HG02798 (cell line): ENCODE measurements at regions not wholly inside any gene's neighbourhood (a gene's known extent, or its start where the extent isn't known, plus 50 kb on each side); places are given as distances from the start of the nearest gene placed in this dataset.

Experiments used
- ATAC-seq: cut with Tn5 transposase; IDR thresholded peaks from one replicate; pipeline ENCODE4 v1.9.1; 2021; ENCODE audit warnings: mild to moderate bottlenecking; ENCODE audit not compliant: unreplicated experiment, poor library complexity

DNA sequence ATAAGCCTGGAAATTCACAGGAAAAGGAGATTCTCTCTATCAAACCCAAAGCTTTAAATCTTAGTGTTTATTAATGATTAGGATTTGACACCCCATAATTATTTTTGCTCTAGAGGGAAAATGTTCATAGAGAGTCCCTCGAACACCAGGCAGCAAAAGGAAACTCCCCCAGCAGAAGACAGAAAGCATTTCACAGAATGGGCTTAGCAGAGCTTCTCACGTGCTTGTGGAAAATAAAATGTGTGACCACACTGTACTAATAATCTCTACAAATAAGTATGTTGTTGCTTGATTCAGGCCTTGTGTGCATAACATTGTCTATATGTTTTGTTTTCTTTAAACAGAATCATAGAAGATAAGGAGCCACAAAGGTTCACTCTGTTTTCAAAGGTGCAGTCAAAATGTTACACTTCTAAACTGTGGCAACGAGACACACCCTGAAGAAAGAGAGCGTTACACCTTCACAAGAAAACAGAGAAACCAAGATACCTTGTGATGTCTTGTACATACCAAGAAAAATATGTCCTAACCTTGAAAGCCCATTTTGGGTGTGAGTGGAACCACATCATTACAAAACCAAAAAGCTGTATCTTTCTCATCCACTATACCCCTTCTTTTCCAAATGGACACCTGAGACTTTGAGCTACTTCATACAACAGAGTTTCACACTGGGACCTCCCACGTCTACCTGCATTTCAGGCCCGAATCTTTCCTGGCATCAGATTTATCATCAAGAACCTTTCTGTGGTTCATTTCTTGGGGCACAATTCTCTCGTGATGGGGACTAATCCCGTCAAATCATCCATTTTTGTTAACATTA, 282.5 kb downstream of the ETS1 start:
- ATAC-seq: no peak

DNA sequence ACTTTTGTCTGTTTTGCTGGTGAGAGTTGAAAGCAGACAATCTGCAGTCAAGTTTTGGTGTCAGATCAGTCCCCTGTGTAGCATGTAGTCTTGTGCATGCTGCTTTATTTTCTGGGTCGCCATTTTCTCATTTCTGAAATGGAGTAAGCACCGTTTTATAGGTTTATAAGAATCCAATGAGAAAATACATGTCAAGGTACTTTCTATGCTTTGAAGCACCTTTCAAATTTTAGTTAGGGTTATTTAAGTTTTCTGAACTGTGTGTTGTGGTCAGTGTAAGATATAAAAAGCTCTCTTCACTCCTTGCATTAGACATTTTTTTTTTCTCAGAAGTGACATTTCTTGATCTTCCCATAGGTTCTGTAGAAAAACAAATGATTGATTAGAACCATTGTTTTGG, 283.2 kb downstream of the ETS1 start:
- ATAC-seq: no peak

DNA sequence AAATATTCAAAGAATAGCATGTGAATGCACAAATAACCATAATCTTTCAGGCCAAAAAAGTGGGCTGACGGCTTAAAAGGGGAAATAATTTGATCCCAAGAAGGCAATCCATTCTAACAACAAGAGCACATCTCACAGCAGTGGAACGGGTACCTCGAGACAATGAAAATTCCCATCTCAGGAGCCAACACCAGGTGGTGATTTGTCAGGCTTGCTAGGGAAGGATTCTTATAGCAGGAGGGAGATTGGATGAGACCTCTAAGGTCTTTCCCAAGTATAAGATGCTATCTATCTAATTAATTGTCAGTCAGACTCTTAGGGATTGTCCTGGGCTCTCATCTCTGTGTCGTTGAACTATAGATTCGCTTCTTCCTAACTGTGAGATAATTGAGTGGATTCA, 284.0 kb downstream of the ETS1 start:
- no peak for ATAC-seq

DNA sequence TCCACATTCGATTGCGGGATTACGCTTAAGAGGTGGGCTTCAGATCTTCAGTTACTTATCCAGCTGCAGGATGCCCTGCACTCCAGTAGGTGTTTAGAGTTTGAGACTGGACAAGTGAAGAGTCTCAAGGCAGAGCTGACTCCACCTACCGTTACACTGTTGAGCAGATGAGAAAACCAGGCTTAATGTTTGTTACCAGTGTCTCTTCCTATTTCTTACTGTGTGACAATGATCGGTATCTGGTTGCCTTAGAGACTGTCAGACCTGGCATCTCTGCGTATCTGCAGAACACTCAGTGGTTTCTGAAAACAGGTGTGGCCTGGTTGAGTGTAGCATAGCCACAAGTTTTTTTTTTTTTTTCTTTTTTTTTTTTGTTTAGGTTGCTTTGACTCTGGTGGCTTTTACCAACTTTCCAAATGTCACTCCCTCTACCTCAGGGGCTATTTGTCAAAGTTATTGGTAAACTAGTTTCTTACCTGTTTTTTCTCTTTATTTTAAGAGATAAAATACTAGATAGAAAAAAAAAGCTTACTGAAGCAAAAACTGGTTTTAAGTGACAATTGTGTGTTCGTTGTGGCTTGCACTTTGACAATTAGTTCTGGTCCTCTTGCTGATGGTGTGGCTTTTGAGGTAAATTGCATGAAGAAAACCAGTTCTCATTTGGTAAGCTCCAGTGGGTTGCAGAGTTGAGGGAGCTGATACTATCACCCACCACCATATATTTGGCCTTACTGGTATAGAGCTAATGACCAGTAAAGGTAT, 284.8 kb downstream of the ETS1 start:
- ATAC-seq: peak; percentile 90

DNA sequence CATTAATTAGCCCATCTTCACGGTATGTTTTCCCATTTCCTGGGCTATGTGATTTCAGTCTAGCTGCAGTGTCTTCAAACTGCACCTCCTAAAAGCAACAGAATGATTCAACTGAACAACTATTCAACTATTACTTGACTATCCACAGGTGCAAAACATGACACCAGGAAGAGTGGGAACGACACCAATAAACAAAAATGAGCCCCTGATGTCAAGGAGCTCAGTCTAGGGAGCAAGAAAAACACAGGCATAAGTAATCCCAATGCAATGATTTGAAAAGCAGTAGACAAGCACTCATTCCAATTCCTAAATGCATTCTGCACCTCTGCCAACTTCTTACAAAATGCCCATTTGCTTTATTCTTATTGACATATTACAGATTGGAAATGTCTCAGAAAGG, 285.6 kb downstream of the ETS1 start:
- no peak for ATAC-seq

DNA sequence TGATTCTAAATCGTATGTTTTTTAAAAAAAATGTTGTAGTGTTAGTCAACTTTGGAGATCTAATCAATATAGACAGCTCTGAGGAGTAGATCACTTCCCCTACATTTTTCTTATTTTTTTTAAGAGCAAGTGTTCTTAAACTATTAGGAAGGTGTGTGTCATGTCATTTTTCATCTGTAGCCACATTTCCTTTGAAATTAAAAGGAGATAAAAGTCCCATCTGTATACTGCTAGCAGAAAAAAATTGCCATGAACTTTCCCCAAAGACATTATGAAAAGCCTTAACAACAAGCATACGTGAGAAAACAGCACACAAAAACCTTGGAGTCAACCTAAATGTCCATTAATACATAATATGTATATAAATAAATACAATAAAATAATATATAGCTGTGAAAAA, 286.6 kb downstream of the ETS1 start:
- no peak for ATAC-seq

DNA sequence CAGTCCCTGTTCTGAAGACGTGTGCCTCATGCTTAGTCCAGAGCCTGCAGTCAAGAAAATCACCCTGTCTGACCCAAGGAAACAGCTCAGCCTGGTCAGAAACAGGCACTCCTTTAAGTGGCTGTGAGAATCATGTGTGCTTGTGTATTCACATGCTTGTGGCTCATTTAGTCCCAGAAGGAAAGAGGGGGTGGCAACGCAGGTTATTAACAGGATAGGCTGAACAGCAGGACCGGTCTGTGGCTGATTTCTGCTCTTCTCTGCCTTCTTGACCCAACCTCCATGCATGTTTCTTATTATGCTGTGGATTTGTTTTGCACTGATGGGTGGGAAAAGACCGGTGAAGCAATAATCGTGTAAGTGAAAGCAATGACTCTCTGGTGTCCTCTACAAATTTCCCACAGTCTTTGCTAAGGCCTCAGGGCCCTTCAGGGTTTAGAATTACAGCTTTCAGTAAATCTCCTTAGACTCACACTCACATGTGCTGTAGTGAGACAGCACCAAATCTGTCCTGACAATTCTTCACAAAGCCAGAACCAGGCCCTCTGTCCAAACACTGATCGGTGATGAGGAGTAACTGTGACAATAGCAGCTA, 288.1 kb downstream of the ETS1 start:
- peak; percentile 29 for ATAC-seq

DNA sequence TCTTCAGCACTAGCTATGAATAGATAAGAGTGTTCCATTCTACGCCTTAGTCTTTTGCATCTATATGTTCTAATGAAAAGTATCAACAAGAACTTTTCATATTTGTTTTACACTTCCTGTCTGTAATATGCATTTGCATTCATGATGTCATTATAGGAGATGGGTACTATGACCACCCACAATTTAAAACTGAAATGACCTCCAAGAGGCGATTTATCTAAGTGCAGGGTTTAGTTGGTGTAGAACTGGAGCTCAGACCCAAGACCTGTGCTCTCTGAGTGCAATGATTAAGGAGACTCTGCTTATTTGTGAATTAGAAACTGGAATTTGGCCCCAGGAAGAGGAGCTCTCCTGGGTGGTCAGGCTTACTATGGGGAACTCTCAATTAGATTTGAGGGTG, 289.1 kb downstream of the ETS1 start:
- ATAC-seq: no peak

DNA sequence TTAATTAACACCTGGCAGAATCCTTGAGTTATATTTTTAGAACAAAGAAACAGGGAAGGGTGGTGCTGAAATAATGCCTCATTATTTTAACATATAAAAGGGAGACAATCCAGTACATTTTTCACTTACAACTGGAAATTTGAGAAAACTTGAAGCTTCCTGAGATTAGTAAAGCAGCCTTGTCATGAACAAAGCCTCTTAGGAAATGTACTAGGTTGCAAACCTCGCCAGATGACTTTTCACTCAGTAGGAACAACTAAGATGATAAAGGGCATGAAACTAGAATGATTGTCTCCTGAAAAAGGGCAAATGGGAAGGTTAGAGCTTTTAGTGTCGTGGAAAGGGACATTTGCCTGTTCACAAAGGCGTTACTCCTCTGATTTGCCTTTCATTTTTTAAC, 289.6 kb downstream of the ETS1 start:
- ATAC-seq: no peak

DNA sequence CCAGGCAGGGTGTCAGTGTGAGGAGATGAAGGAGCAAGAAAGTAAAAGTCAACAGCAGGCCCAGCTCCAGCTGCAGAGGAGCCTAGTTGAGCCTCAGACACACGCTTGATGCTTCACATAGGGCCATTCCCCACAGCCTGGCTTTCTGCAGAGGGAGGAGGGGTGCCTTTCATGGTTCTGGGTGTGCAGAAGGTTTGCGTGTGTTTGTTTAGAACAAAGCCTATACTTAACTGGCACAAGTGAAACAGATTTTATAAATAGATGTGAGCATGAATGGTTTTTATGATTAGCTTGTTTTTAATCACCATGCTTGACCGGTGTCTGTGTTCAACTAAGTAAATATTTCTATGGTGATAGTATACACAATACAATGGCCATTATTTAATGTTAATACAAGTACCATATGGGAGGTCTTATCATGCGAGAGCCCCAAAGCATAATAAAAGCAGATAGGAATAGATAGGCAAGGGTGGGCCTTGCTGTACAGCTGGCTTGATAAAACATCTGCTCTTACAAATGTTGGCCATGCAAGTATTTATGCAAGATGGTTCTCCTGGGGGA, 290.2 kb downstream of the ETS1 start:
- no peak for ATAC-seq

DNA sequence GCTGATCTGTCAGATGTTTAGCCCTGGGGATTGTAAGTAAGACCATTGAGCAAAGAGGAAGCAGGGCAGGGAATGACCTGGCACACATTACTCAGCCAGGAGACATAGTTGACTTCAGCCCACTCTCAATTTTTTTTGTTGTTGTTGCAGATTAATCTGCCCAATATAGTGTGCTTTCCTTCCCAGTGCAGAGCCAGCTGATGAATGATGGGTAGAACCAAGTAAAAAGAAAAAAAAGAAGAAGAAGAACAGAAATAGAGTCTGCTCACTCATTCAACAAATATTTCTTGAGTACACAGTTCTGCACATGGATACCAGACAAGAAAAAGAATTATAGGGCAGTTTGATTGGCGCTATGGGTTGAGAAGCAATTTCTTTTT, 292.7 kb downstream of the ETS1 start:
- no peak for ATAC-seq

DNA sequence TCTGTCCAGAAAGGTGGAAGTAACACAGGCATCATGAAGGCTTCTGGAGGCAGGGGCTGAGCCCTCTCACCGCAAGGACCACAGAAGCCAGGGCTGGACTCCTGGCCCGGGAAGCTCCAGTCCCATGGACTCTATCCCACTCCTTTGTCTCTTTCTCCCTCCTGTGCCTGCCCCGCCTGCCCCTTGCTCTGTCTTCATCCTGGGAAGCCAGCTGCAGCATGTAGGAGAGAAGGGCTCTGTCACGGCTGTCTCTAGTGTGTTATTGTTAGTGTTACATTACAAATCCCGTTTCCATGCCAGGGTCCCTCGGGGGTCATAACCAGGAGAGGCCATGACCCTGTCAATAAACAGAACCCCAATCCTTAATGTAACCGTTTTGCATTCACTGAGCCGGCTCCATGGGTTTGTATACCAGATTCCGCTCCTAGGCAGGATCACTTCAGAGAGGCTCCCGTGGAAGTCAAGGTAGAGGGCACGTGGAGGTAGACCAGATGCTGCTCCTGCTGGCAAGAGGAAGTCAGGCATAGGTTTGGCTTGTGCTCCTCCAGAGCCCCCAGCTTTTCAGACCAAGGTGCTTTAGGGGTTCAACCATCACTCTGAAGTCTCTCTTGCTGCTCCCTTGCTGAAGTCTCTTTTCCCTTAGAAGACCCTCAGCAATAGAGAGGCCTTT, 293.2 kb downstream of the ETS1 start:
- ATAC-seq: no peak

DNA sequence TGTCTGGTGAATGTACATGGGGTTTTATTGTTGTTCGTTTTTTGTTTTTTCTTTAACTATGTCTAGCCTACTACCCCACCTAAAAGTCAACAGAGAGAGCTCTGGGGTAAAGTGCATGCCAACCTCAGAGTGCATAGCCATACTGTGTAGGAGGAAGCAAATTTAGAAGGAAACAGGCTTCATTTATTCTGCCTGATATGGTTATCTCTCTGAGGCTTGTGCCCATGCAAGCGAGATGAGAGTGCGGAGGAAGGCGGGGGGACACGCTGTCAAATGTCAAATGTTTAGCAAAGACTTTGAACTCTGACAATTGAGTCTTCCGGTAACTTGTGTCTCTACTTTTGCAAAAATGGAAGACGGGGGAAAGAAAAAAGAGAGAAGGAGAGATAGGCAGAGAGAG, 295.5 kb downstream of the ETS1 start:
- ATAC-seq: no peak

DNA sequence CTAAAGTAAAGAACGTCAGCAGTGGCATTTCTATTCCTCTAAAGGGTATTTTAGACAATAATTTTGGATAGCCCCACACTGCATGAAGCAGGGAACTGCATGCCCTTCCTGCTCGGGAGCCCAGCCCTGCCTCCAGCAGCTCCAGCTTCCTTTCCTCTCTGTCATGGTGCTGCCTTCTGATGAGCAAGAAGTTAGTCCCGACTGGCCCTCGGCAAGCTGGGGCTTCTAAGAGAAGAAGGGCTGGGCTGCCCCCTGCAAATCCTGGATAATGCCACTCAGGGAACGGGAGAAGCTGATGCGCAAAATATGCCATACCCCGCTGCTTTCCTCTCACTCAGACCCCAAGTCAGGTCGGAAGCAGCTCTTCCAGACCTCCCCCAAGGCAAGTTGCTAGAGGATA, 296.4 kb downstream of the ETS1 start:
- ATAC-seq: no peak

DNA sequence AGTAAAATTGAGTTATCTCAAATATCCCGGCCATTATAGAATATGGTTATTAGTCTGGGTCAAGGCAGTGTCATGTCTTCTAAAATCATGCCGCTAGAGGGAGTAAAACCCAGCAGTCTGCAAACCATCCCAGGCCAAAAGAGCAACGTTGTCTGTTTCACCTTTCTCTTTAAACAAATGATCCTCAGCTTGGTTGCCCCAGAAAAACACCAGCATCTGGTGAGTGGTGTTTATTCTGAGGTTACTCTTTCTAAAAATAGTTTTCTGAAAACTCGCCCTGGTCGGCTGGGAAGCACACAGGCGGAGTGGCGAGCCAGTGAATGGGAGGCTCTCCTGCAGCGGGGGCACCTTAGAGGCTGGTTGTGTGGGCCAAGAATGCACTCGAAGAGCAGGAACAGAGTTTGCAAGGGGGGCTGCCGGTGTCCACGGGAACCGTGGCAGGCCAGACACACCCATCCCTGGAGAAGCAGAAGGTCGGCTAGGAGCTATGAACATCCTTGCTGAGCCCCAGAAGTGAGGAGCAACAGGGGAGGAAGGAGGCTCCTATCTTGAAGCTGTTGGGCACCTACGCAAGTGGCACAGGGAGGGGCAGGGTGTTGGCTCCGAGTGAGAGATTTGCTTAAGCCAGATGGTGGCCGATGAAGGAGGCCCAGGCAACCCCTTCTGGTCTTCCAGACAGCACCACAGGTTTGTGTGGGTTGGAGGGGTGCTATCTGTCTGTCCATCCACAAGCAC, 297.1 kb downstream of the ETS1 start:
- peak; percentile 89 for ATAC-seq

DNA sequence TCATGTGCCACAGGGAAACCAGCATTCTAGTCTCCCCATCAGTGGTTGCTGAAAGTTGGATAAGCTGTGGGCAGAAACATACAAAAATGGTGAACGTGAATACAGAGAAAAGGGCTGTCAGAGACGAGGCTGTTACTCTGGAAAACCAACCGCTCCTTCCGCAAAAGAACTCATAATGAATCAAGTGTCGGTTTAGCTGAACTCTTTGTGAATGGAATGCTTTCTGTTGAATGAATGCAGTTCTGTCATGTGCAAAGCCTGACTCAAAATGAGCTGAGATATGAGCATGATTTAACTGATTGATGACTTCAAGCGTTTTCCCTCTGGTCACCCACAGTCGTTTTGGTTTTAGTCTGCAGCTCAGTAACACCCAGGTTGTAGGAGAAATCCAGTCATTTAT, 298.3 kb downstream of the ETS1 start:
- peak; percentile 23 for ATAC-seq

DNA sequence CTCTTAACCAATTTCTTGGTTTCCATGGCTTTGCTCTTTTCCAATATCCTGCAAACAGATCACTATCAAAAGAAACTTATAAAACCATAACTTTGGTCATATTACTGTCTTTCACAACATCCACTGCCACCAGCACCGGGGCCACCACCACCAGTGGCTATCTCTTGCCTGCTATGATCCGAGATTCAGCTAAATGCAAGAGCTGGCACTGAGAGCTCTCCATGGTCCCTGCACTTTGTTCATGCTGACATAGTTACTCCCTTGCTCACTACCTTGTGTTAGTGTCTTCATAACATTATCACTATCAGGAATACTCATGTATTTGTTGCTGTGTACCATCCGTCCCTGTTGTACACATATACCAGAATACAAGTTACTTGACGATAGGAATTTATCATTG, 299.0 kb downstream of the ETS1 start:
- ATAC-seq: no peak

DNA sequence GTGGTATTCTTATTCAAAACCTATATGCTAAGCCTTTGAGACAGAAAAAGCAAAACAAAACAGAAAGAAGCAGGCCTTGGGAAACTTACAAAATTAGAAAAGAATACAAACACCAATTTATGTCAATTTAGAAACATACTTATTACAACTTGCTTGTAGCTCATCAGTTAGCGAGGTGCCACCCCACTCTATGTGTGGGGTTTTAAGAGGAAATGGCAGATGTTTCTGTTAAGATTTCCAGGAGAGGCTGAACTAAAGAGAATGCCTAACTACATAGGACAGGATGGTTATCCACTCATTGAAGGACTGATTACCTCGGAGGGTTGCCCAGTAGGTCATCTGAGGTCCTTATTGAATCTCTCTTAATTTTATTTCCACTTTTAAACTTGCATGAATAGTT, 302.0 kb downstream of the ETS1 start:
- ATAC-seq: no peak

DNA sequence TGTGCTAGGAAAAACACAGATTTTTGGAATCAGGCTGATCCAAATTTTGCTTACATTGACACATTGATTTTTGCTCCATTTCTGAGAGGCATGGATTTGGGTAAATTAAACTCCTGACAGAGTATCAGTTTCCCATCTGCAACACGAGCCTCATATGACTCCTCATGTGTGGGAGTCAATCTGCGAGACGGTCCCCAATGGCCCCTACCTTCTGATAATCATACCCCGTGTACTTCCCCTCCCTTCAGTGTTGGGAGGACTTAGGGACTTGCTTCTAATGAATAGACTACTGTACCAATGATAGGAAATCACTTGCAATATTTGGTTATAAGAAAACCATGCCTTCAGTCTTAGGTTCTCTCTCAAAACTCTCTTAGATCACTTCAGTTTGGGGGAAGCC, 302.7 kb downstream of the ETS1 start:
- no peak for ATAC-seq

DNA sequence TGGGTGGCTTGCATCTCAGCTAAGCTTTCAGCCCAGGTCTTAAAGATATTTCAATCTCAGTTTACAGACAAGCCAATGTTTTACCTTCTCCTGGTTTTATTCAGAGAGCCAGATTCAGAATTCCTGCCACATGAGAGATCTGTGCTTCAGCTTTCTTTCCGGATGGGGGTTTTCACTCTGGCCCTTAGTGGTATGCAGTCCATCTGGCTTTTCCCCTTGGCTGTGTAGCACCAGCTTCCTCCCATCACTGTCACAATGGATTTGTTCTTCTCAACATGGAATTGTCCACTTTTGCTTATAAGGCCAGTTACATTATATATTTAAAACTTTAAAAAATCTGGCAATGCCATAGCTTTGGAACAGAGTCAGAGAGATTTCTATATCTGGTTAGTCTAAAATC, 303.9 kb downstream of the ETS1 start:
- no peak for ATAC-seq
